ENCODE measurements at regions not wholly inside any gene's neighbourhood (a gene's known extent, or its start where the extent isn't known, plus 50 kb on each side); places are given as distances from the start of the nearest gene placed in this dataset.

GRCh38 chr5:171692107-171692506 lies 93.5 kb upstream of the SMIM23 start:
- DNase-seq: no peak

GRCh38 chr5:171692936-171693335 lies 92.7 kb upstream of the SMIM23 start:
- DNase-seq: no peak

GRCh38 chr5:171693412-171693811 lies 92.2 kb upstream of the SMIM23 start:
- no peak for DNase-seq

- no peak for DNase-seq
These were observed 89.8 kb upstream of the SMIM23 start for GRCh38 chr5:171695804-171696203.

- DNase-seq: no peak
These were observed 88.2 kb upstream of the SMIM23 start for GRCh38 chr5:171697221-171698102.

- no peak for DNase-seq
These were observed 85.2 kb upstream of the SMIM23 start for GRCh38 chr5:171700318-171700912.

GRCh38 chr5:171701100-171701541 lies 84.5 kb upstream of the SMIM23 start:
- no peak for DNase-seq

- no peak for DNase-seq
These were observed 83.4 kb upstream of the SMIM23 start for GRCh38 chr5:171702135-171702770.

GRCh38 chr5:171703146-171703545 lies 82.5 kb upstream of the SMIM23 start:
- no peak for DNase-seq

- DNase-seq: no peak
These were observed 80.6 kb upstream of the SMIM23 start for GRCh38 chr5:171705036-171705435.

GRCh38 chr5:171705830-171706468 lies 79.7 kb upstream of the SMIM23 start:
- DNase-seq: no peak

GRCh38 chr5:171706736-171707441 lies 78.7 kb upstream of the SMIM23 start:
- no peak for DNase-seq

GRCh38 chr5:171707442-171707792 lies 78.2 kb upstream of the SMIM23 start:
- DNase-seq: no peak

GRCh38 chr5:171709930-171710329 lies 75.7 kb upstream of the SMIM23 start:
- DNase-seq: no peak

GRCh38 chr5:171710451-171711024 lies 75.1 kb upstream of the SMIM23 start:
- no peak for DNase-seq

GRCh38 chr5:171711571-171711970 lies 74.0 kb upstream of the SMIM23 start:
- DNase-seq: no peak

GRCh38 chr5:171712616-171713015 lies 73.0 kb upstream of the SMIM23 start:
- DNase-seq: no peak

GRCh38 chr5:171713152-171713551 lies 72.5 kb upstream of the SMIM23 start:
- no peak for DNase-seq

- no peak for DNase-seq
These were observed 71.4 kb upstream of the SMIM23 start for GRCh38 chr5:171714261-171714660.

- DNase-seq: no peak
These were observed 70.8 kb upstream of the SMIM23 start for GRCh38 chr5:171714851-171715250.

- no peak for DNase-seq
These were observed 70.1 kb upstream of the SMIM23 start for GRCh38 chr5:171715551-171715950.

GRCh38 chr5:171720086-171720485 lies 65.5 kb upstream of the SMIM23 start:
- DNase-seq: no peak

- DNase-seq: no peak
These were observed 64.2 kb upstream of the SMIM23 start for GRCh38 chr5:171721464-171721863.

Measured in NCI-H226 (cell line).